Liver (tissue), 7 donors: ENCODE measurements at regions not wholly inside any gene's neighbourhood (a gene's known extent, or its start where the extent isn't known, plus 50 kb on each side); places are given as distances from the start of the nearest gene placed in this dataset.

ENCODE experiments used
- DNase-seq: peaks from one replicate; pipeline ENCODE4 v3.0.0-alpha.2; 2017; ENCODE audit warnings: low spot score
- H3K27ac ChIP-seq, 2 donors: one replicate each; pipeline ENCODE4 v1.7.0; 2013; ENCODE audit warnings: inconsistent platforms in 2 of 2, low read length in 2 of 2, control low read depth in 1 of 2, low read depth in 1 of 2, mild to moderate bottlenecking in 1 of 2
- H3K27me3 ChIP-seq, 4 donors: one replicate each; pipeline versions ENCODE4 v1.6.1 to v1.7.0; 2013; ENCODE audit warnings: low read length in 3 of 4, inconsistent platforms in 1 of 4, mild to moderate bottlenecking in 1 of 4, moderate library complexity in 1 of 4; ENCODE audit not compliant: control insufficient read depth in 4 of 4, insufficient read depth in 4 of 4
- H3K36me3 ChIP-seq, 4 donors: one replicate each; pipeline versions ENCODE4 v1.6.1 to v1.7.0; 2013; ENCODE audit warnings: low read length in 3 of 4, mild to moderate bottlenecking in 3 of 4, low read depth in 1 of 4, moderate library complexity in 1 of 4; ENCODE audit not compliant: control insufficient read depth in 4 of 4, insufficient read depth in 3 of 4
- H3K4me1 ChIP-seq, 4 donors: one replicate each; pipeline versions ENCODE4 v1.6.1 to v1.7.0; 2013; ENCODE audit warnings: low read length in 3 of 4, mild to moderate bottlenecking in 3 of 4, moderate library complexity in 1 of 4; ENCODE audit not compliant: control insufficient read depth in 4 of 4, insufficient read depth in 4 of 4
- H3K4me3 ChIP-seq, 3 donors: one replicate each; pipeline versions ENCODE4 v1.6.1 to v1.7.0; 2013; ENCODE audit warnings: low read length in 3 of 3, control low read depth in 1 of 3, low read depth in 1 of 3, mild to moderate bottlenecking in 1 of 3
- H3K9ac ChIP-seq, 2 donors: one replicate each; pipeline ENCODE4 v1.7.0; 2013; ENCODE audit warnings: low read length in 2 of 2, mild to moderate bottlenecking in 2 of 2, moderate library complexity in 2 of 2, control low read depth in 1 of 2, low read depth in 1 of 2
- H3K9me3 ChIP-seq, 4 donors: one replicate each; pipeline versions ENCODE4 v1.6.1 to v1.7.0; 2013; ENCODE audit warnings: low read length in 3 of 4; ENCODE audit not compliant: control insufficient read depth in 4 of 4
- EGR1 ChIP-seq, 2 donors: IDR thresholded peaks; 2 replicates each; pipeline ENCODE4 v1.6.1; 2016 to 2018; ENCODE audit warnings: antibody characterized with exemption in 2 of 2, low read depth in 2 of 2
- FOXA1 ChIP-seq: IDR thresholded peaks from 2 replicates; pipeline ENCODE4 v1.6.1; 2016; ENCODE audit warnings: antibody characterized with exemption
- FOXA2 ChIP-seq: IDR thresholded peaks from 2 replicates; pipeline ENCODE4 v1.6.1; 2016; ENCODE audit warnings: antibody characterized with exemption
- GABPA ChIP-seq, 2 donors: IDR thresholded peaks in 1 of 2; conservative IDR thresholded peaks in 1 of 2; 2 replicates each; pipeline ENCODE4 v1.6.1; 2016; ENCODE audit warnings: antibody characterized with exemption in 2 of 2, mild to moderate bottlenecking in 1 of 2, moderate library complexity in 1 of 2
- HNF4A ChIP-seq, 2 donors: conservative IDR thresholded peaks; 2 replicates each; pipeline ENCODE4 v1.6.1; 2016; ENCODE audit warnings: antibody characterized with exemption in 2 of 2, mild to moderate bottlenecking in 2 of 2
- HNF4G ChIP-seq: IDR thresholded peaks from 2 replicates; pipeline ENCODE4 v1.6.1; 2016; ENCODE audit warnings: antibody characterized with exemption
- JUND ChIP-seq, 2 donors: IDR thresholded peaks; 2 replicates each; pipeline ENCODE4 v1.6.1; 2016; ENCODE audit warnings: antibody characterized with exemption in 2 of 2
- NR2F2 ChIP-seq: IDR thresholded peaks from 2 replicates; pipeline ENCODE4 v1.6.1; 2016; ENCODE audit warnings: antibody characterized with exemption
- RAD21 ChIP-seq, 2 donors: IDR thresholded peaks; 2 replicates each; pipeline ENCODE4 v1.6.1; 2016; ENCODE audit warnings: antibody characterized with exemption in 2 of 2, mild to moderate bottlenecking in 2 of 2
- SP1 ChIP-seq: IDR thresholded peaks from 2 replicates; pipeline ENCODE4 v1.6.1; 2018; ENCODE audit warnings: antibody characterized with exemption, mild to moderate bottlenecking
- YY1 ChIP-seq: IDR thresholded peaks from 2 replicates; pipeline ENCODE4 v1.6.1; 2016; ENCODE audit warnings: antibody characterized with exemption, mild to moderate bottlenecking
- WGBS: extraction: QIAGEN DNeasy Blood & Tissue Kit; methylation state at CpG from one replicate; pipeline ENCODE4 v1.1.7; 2013; 5-methylcytosine and 5-hydroxymethylcytosine counted together
- TF ChIP-seq, protein P1 (sequence below): IDR thresholded peaks from 2 replicates; pipeline ENCODE4 v1.6.1; 2016; ENCODE audit warnings: antibody characterized with exemption
- TF ChIP-seq, protein P2 (sequence below): IDR thresholded peaks from 2 replicates; pipeline ENCODE4 v1.6.1; 2016; ENCODE audit warnings: antibody characterized with exemption, mild to moderate bottlenecking
- TF ChIP-seq, protein P3 (sequence below): IDR thresholded peaks from 2 replicates; pipeline ENCODE4 v1.6.1; 2016; ENCODE audit warnings: antibody characterized with exemption
- donor health status: healthy.
- donor health status: healthy.
- donor health status: healthy.
- donor health status: healthy.

DNA sequence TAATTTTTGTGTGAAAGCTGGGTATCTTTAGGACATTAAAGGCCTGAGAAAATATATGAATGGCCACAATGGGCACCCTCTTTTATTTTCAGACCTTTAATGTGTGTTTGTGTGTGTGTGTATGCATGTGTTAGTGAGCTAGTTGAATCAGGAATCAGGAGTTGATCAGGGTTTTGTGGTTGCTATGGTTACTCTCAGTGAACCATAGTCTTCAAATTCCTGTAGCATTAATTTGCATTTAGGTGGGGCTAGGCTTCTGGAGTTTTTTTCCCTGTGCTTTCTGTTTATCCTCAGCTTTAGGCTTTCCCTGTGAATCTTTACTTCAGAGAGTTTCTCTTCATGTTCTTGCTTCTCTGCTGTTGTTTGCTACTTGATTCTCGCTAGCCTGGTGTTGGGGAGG lies 122.0 kb upstream of the ONECUT1 start (continued):
- TF ChIP-seq, protein P1, sequence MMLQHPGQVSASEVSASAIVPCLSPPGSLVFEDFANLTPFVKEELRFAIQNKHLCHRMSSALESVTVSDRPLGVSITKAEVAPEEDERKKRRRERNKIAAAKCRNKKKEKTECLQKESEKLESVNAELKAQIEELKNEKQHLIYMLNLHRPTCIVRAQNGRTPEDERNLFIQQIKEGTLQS, result no peak
- TF ChIP-seq FOXA1 (no peak), JUND (IDR thresholded peaks at IDR 0.05) (no peak), RAD21 (IDR thresholded peaks at IDR 0.05) (no peak), YY1 (no peak), FOXA2 (no peak), HNF4A (conservative IDR thresholded peaks at IDR 0.05) (no peak), NR2F2 (no peak)
- TF ChIP-seq, protein P2, sequence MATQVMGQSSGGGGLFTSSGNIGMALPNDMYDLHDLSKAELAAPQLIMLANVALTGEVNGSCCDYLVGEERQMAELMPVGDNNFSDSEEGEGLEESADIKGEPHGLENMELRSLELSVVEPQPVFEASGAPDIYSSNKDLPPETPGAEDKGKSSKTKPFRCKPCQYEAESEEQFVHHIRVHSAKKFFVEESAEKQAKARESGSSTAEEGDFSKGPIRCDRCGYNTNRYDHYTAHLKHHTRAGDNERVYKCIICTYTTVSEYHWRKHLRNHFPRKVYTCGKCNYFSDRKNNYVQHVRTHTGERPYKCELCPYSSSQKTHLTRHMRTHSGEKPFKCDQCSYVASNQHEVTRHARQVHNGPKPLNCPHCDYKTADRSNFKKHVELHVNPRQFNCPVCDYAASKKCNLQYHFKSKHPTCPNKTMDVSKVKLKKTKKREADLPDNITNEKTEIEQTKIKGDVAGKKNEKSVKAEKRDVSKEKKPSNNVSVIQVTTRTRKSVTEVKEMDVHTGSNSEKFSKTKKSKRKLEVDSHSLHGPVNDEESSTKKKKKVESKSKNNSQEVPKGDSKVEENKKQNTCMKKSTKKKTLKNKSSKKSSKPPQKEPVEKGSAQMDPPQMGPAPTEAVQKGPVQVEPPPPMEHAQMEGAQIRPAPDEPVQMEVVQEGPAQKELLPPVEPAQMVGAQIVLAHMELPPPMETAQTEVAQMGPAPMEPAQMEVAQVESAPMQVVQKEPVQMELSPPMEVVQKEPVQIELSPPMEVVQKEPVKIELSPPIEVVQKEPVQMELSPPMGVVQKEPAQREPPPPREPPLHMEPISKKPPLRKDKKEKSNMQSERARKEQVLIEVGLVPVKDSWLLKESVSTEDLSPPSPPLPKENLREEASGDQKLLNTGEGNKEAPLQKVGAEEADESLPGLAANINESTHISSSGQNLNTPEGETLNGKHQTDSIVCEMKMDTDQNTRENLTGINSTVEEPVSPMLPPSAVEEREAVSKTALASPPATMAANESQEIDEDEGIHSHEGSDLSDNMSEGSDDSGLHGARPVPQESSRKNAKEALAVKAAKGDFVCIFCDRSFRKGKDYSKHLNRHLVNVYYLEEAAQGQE, result no peak
- TF ChIP-seq, protein P3, sequence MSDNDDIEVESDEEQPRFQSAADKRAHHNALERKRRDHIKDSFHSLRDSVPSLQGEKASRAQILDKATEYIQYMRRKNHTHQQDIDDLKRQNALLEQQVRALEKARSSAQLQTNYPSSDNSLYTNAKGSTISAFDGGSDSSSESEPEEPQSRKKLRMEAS, result no peak

DNA sequence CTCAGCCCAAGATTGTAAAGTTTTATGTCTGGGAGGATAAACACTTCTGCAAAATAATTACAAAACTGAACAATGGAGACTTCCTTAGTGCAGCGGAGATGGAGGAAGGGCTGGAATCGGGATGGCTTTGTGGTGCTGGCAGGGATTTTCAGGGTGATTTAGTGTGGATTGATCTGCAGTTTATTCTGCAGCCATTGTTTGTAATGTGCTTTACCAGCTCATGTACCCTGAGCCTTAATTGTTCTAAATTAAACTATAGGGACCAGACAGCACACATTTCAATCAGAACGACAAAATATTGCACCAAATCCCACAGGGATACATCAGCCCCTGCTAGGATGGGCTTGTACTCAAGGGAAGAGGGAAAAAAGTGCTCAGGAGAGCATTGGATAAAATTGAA lies 103.2 kb upstream of the ONECUT1 start:
- H3K36me3 ChIP-seq, result no peaks in the 10 kb centered on the region
- no peak overlapping the region for H3K27ac ChIP-seq
- no peaks in the 10 kb centered on the region for H3K27me3 ChIP-seq
- DNase-seq, result no peak
- no peak overlapping the region for H3K4me3 ChIP-seq
- no peak overlapping the region for H3K9ac ChIP-seq
- TF ChIP-seq, protein P3, result no peak
- WGBS, result 78% methylated on average over 3 of the region's 3 CpGs
- H3K9me3 ChIP-seq, result no peaks in the 10 kb centered on the region
- no peaks in the 10 kb centered on the region for H3K4me1 ChIP-seq

DNA sequence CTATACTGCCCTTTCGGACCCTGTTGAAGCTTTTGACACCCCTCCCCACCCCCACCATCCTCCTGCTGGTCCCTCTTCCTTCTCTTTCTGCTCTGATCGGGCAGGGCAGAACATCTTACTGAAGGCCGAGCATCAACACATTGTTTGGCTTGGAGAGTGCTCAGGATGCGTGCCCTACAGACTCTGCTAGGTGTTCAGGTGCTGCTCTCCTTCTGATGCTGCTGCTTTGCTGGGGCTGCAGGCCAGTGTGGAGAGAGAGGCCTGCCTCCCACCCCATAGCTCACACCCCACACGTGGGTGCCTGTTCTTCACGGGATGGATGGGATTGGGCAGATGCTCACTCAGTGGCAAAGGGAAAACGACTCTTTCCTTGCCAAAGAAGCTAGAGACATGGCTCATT lies 89.8 kb upstream of the ONECUT1 start:
- TF ChIP-seq EGR1 (IDR thresholded peaks at IDR 0.05; ENCODE audit: low read depth in 2 of 2) (no peak), GABPA (IDR thresholded peaks at IDR 0.05 in 1 of 2, conservative IDR thresholded peaks at IDR 0.05 in 1 of 2) (no peak), HNF4G (no peak), SP1 (no peak)
- TF ChIP-seq, protein P3, result no peak
- 73% methylated on average over 7 of the region's 7 CpGs for WGBS

More for the DNA sequence above, 89.8 kb upstream of the ONECUT1 start:
- no peak for DNase-seq
- Histone ChIP-seq H3K9ac (no peak overlapping the region), H3K27ac (no peak overlapping the region), H3K27me3 (no peaks in the 10 kb centered on the region), H3K9me3 (no peaks in the 10 kb centered on the region), H3K4me1 (no peaks in the 10 kb centered on the region), H3K36me3 (no peaks in the 10 kb centered on the region), H3K4me3 (no peak overlapping the region)
